SU-DHL-6 (cell line): ENCODE measurements at regions not wholly inside any gene's neighbourhood (a gene's known extent, or its start where the extent isn't known, plus 50 kb on each side); places are given as distances from the start of the nearest gene placed in this dataset.

Source experiments
- CTCF ChIP-seq: fragments of 200-600 bp; sonication (generic); IDR thresholded peaks from one replicate; pipeline ENCODE4 v1.5.1; 2017; ENCODE audit warnings: antibody characterized with exemption, mild to moderate bottlenecking, low read length, moderate library complexity; ENCODE audit not compliant: insufficient read depth, poor library complexity, severe bottlenecking
- EZH2phosphoT487 ChIP-seq: fragments of 200-600 bp; sonication (generic), shearing (Covaris generic); conservative IDR thresholded peaks from 2 replicates; pipeline ENCODE4 v1.6.1; 2018; ENCODE audit warnings: mild to moderate bottlenecking, antibody characterized with exemption, low read length, moderate library complexity, mixed read lengths

- TF ChIP-seq CTCF (no peak), EZH2phosphoT487 (no peak)
These were observed 814.8 kb downstream of the KCNJ3 start for GRCh38 chr2:155513248-155513647.
